H1 (cell line): ENCODE measurements at regions not wholly inside any gene's neighbourhood (a gene's known extent, or its start where the extent isn't known, plus 50 kb on each side); places are given as distances from the start of the nearest gene placed in this dataset.

Source experiments
- ASH2L ChIP-seq: fragments of 200-600, 300-600 bp; sonication (generic); IDR thresholded peaks from one replicate; pipeline ENCODE4 v1.7.1; 2017; ENCODE audit warnings: low read length
- TCF12 ChIP-seq: IDR thresholded peaks from 2 replicates; pipeline ENCODE4 v1.6.1; 2011; ENCODE audit warnings: low read depth, mild to moderate bottlenecking, low read length

- 0 out of 2 replicates have a peak, but pooled peaks have one; percentile 3 for TF ChIP-seq TCF12
- TF ChIP-seq ASH2L: peak; percentile 63
These were observed 386.3 kb upstream of the TMTC1 start (continued) for GRCh38 chr12:30169839-30170591.
